PC-9 (cell line): ENCODE measurements at regions not wholly inside any gene's neighbourhood (a gene's known extent, or its start where the extent isn't known, plus 50 kb on each side); places are given as distances from the start of the nearest gene placed in this dataset.

Source experiments
- EZH2 ChIP-seq: fragments of 200-600 bp; sonication (generic); IDR thresholded peaks from 2 replicates; pipeline ENCODE4 v1.8.0; 2017; ENCODE audit warnings: antibody characterized with exemption, low read depth
- TF ChIP-seq, protein P1 (sequence below): fragments of 200-600 bp; sonication (generic); conservative IDR thresholded peaks from 2 replicates; pipeline ENCODE4 v1.6.1; 2017; ENCODE audit warnings: mixed run types, antibody characterized with exemption, mild to moderate bottlenecking, moderate library complexity

DNA sequence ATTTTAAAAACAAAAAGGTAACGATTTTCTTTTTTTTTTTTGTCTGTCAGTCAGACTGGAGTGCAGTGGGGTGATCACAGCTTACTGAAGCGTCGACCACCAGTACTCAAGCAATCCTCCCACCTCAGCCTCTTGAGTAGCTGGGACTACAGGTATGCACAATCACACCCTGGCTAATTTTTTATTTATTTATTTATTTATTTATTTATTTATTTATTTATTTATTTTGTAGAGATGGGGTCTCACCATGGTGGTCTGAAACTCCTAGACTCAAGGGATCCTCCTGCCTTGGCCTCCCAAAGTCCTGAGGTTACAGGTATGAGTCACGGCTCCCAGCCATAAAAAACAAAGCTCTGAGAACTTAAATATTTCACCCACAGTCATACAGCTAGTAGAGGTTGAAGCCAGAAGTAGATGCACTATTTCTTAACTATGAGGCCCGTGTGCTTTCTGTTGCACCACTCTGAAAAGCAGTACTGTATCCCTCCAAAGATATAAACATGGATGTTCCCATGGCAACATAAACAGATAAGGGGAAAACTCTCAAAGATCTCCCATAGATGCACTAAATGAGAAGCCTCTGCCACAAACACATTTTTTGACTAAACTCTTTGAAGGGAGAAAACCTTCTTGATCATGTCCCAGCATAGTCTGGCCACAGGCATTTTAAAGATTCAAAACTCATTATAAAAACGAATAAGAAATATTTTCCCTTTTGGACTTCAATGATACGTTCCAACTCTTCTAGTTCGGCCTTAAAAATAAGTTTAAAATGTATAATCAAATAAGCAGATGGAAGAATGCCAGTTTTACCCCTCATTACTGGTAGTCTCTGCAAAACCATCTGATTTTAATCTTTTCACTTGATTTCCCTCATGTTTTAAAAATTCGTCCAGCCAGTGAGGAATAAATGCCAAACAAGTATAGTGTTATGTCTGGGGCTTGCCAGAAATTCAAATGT, 162.3 kb upstream of the ARHGEF26 start:
- TF ChIP-seq, protein P1, sequence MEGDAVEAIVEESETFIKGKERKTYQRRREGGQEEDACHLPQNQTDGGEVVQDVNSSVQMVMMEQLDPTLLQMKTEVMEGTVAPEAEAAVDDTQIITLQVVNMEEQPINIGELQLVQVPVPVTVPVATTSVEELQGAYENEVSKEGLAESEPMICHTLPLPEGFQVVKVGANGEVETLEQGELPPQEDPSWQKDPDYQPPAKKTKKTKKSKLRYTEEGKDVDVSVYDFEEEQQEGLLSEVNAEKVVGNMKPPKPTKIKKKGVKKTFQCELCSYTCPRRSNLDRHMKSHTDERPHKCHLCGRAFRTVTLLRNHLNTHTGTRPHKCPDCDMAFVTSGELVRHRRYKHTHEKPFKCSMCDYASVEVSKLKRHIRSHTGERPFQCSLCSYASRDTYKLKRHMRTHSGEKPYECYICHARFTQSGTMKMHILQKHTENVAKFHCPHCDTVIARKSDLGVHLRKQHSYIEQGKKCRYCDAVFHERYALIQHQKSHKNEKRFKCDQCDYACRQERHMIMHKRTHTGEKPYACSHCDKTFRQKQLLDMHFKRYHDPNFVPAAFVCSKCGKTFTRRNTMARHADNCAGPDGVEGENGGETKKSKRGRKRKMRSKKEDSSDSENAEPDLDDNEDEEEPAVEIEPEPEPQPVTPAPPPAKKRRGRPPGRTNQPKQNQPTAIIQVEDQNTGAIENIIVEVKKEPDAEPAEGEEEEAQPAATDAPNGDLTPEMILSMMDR = no peak
- no peak for TF ChIP-seq EZH2
